Endodermal cell (in vitro differentiated cells): ENCODE measurements at regions not wholly inside any gene's neighbourhood (a gene's known extent, or its start where the extent isn't known, plus 50 kb on each side); places are given as distances from the start of the nearest gene placed in this dataset.

Source experiments
- DNase-seq: peaks from one replicate; pipeline ENCODE4 v3.0.0-alpha.2; 2017
- H3K27ac ChIP-seq: 2 replicates; pipeline ENCODE4 v1.5.1; 2013; ENCODE audit warnings: mild to moderate bottlenecking, low read depth, low read length, moderate library complexity
- H3K27me3 ChIP-seq: 2 replicates; pipeline ENCODE4 v1.6.1; 2013; ENCODE audit warnings: mild to moderate bottlenecking, low read length, moderate library complexity; ENCODE audit not compliant: insufficient read depth, control insufficient read depth, poor library complexity, severe bottlenecking
- H3K36me3 ChIP-seq: 2 replicates; pipeline ENCODE4 v1.7.0; 2013; ENCODE audit warnings: mild to moderate bottlenecking, low read length, moderate library complexity; ENCODE audit not compliant: control insufficient read depth, insufficient read depth
- H3K4me1 ChIP-seq: one replicate; pipeline ENCODE4 v1.7.0; 2013; ENCODE audit warnings: low read length; ENCODE audit not compliant: control insufficient read depth, insufficient read depth
- H3K4me3 ChIP-seq: 2 replicates; pipeline ENCODE4 v1.5.1; 2013; ENCODE audit warnings: mild to moderate bottlenecking, low read length, moderate library complexity
- H3K9ac ChIP-seq: 2 replicates; pipeline ENCODE4 v1.6.1; 2013; ENCODE audit warnings: mild to moderate bottlenecking, low read length, moderate library complexity; ENCODE audit not compliant: poor library complexity, severe bottlenecking; ENCODE audit errors: extremely low read depth
- H3K9me3 ChIP-seq: 2 replicates; pipeline ENCODE4 v1.6.1; 2013; ENCODE audit warnings: mild to moderate bottlenecking, low read length, moderate library complexity; ENCODE audit not compliant: control insufficient read depth
- H3K27ac Mint-ChIP-seq: 2 replicates; pipeline ENCODE4 v1.8.0; 2020; ENCODE audit warnings: mixed read lengths
- H3K27me3 Mint-ChIP-seq: 2 replicates; pipeline ENCODE4 v1.8.0; 2021; ENCODE audit warnings: mild to moderate bottlenecking, mixed read lengths; ENCODE audit not compliant: insufficient read depth
- H3K36me3 Mint-ChIP-seq: 2 replicates; pipeline ENCODE4 v1.8.0; 2020; ENCODE audit warnings: low read depth, mixed read lengths
- H3K4me1 Mint-ChIP-seq: 2 replicates; pipeline ENCODE4 v1.8.0; 2020; ENCODE audit warnings: mixed read lengths
- H3K4me3 Mint-ChIP-seq: 2 replicates; pipeline ENCODE4 v1.8.0; 2020; ENCODE audit warnings: mild to moderate bottlenecking, moderate library complexity, mixed read lengths
- H3K9me3 Mint-ChIP-seq: 2 replicates; pipeline ENCODE4 v1.8.0; 2020; ENCODE audit warnings: mild to moderate bottlenecking, mixed read lengths
- WGBS, 2 experiments: methylation state at CpG; one replicate each; pipeline versions ENCODE4 v1.1.5 to v1.1.7; 2013; ENCODE audit warnings: missing lambda C conversion rate in 2 of 2, mixed read lengths in 1 of 2; ENCODE audit not compliant: insufficient coverage in 1 of 2, insufficient read length in 1 of 2; 5-methylcytosine and 5-hydroxymethylcytosine counted together
- TF ChIP-seq, protein P1 (sequence below): fragments of 200-600 bp; sonication (generic); conservative IDR thresholded peaks from 2 replicates; pipeline ENCODE4 v1.5.0; 2021; ENCODE audit warnings: antibody characterized with exemption, mild to moderate bottlenecking

DNA sequence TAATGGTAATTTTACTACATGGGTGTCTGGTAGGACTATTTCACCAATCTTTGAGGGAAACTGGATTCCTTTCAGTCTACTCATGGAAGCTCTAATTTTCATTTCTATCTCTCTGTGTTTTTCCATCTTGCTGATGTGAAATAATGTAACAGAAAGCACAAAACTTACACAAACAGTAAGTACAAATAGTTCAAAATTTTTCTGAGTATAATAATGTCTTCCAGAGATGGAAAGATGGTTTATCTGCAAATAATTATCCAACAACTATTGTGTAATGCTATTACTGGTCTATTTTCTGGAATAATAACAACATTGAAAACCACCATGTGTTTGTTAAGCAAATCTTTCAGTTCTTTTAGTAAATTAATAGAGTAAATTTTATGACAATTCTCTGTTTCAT lies 565.8 kb upstream of the MGMT start:
- Mint-ChIP-seq H3K4me3 (no peak overlapping the region), H3K27ac (no peak overlapping the region), H3K9me3 (no peaks in the 10 kb centered on the region), H3K36me3 (no peaks in the 10 kb centered on the region), H3K27me3 (peaks cover 8% of the 10 kb centered on the region), H3K4me1 (peaks cover 2% of the 10 kb centered on the region)
- Histone ChIP-seq H3K27me3 (peaks cover 3% of the 10 kb centered on the region), H3K9ac (no peak overlapping the region), H3K27ac (no peak overlapping the region), H3K4me3 (no peak overlapping the region), H3K9me3 (no peaks in the 10 kb centered on the region), H3K4me1 (no peaks in the 10 kb centered on the region), H3K36me3 (no peaks in the 10 kb centered on the region)
- TF ChIP-seq, protein P1, sequence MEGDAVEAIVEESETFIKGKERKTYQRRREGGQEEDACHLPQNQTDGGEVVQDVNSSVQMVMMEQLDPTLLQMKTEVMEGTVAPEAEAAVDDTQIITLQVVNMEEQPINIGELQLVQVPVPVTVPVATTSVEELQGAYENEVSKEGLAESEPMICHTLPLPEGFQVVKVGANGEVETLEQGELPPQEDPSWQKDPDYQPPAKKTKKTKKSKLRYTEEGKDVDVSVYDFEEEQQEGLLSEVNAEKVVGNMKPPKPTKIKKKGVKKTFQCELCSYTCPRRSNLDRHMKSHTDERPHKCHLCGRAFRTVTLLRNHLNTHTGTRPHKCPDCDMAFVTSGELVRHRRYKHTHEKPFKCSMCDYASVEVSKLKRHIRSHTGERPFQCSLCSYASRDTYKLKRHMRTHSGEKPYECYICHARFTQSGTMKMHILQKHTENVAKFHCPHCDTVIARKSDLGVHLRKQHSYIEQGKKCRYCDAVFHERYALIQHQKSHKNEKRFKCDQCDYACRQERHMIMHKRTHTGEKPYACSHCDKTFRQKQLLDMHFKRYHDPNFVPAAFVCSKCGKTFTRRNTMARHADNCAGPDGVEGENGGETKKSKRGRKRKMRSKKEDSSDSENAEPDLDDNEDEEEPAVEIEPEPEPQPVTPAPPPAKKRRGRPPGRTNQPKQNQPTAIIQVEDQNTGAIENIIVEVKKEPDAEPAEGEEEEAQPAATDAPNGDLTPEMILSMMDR: no peak
- DNase-seq: no peak

DNA sequence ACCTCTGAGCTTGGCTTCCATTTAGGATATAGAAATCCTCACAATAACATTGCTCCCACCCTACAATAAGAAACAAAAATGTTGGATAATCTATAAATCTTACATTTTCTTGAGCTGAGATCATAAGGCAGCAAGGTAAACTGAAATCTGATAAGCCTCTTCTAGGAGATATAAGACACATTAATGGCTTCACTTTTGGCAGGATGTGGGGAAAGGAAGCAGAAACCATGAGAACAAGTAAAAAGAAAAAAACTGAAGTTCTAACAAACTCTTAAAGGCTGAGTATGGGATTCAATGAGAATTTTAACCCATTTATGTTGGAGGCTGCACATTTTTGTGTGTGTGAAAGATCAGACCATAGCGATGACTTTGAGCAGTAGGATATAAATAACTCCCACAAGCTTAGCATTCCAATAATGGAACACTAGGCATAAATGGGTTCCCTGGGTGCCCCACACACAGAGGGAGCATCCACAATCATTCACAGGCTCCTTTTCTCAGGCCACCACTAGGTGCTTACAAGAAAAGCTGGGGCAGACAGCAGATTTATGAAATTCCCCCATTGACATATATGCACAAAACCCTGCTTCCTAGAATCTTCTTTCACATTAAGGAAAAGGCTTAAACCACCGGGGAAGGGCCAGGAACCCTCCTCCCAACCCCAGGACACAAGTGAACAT lies 564.9 kb upstream of the MGMT start:
- H3K27me3 ChIP-seq: no peaks in the 10 kb centered on the region
- H3K27ac ChIP-seq: no peak overlapping the region
- WGBS, 2 experiments: 94% methylated on average over 2 of the region's 2 CpGs; no CpG with 5 or more reads in 1 of the 2 experiments
- DNase-seq: no peak
- H3K36me3 ChIP-seq: no peaks in the 10 kb centered on the region
- no peaks in the 10 kb centered on the region for H3K9me3 ChIP-seq
- no peaks in the 10 kb centered on the region for H3K4me1 Mint-ChIP-seq
- H3K36me3 Mint-ChIP-seq: no peaks in the 10 kb centered on the region
- no peaks in the 10 kb centered on the region for H3K4me1 ChIP-seq
- TF ChIP-seq, protein P1: no peak
- no peaks in the 10 kb centered on the region for H3K9me3 Mint-ChIP-seq
- H3K4me3 Mint-ChIP-seq: no peak overlapping the region
- H3K4me3 ChIP-seq: no peak overlapping the region
- H3K27me3 Mint-ChIP-seq: peaks cover 4% of the 10 kb centered on the region
- H3K9ac ChIP-seq: no peak overlapping the region
- H3K27ac Mint-ChIP-seq: no peak overlapping the region

DNA sequence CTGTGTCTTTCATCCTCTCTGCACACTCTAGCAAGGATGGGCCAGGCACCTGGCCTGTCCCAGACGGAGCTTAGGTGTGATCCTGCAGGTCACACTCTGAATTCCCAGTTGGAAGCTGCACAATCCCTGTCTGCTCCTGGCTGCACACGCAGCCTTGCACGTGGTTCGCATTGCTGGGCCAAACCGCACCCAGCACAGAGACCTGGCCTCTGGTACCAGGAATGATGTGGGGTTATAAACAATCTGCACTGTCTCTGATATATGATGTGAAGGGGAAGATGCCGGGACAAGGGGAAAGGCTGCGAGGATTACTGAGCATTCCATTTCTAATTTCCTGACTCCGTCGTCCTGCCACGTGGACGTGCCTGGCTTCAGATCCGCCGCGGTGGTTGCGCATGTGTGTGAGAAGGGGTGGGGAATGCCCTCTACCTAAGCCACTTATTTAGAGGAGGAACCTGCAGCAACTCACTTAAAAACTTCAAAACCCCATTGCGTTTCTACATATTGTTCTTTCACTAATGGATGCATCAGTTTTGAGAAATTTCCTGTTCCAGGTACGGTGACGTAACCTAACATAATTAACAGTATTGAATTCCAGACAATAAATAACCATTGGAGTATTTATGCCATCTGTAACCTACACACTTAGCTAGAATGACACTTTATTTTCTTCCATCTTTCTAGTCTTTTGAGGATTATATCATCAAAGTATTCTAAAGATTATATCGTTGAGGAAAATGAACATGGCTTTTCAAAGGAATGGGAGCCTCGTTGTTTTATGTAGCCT lies 559.7 kb upstream of the MGMT start:
- Histone ChIP-seq H3K4me3 (no peak overlapping the region), H3K9ac (no peak overlapping the region), H3K9me3 (no peaks in the 10 kb centered on the region), H3K36me3 (no peaks in the 10 kb centered on the region), H3K27ac (no peak overlapping the region), H3K4me1 (no peaks in the 10 kb centered on the region), H3K27me3 (no peaks in the 10 kb centered on the region)
- no peak for DNase-seq
- Mint-ChIP-seq H3K9me3 (no peaks in the 10 kb centered on the region), H3K4me1 (no peaks in the 10 kb centered on the region), H3K4me3 (no peak overlapping the region), H3K27ac (no peak overlapping the region), H3K27me3 (no peaks in the 10 kb centered on the region), H3K36me3 (no peaks in the 10 kb centered on the region)
- TF ChIP-seq, protein P1: no peak
- WGBS, 2 experiments: 95% methylated on average over 13 to 20 of the region's 20 CpGs
